ENCODE measurements at regions not wholly inside any gene's neighbourhood (a gene's known extent, or its start where the extent isn't known, plus 50 kb on each side); places are given as distances from the start of the nearest gene placed in this dataset.

- TF ChIP-seq POLR2AphosphoS5 (IDR thresholded peaks at IDR 0.05; ENCODE audit: insufficient read depth in 1 of 2, low read depth in 1 of 2) = no peak
- no peak for TF ChIP-seq POLR2A (IDR thresholded peaks at IDR 0.05)
- TF ChIP-seq CTCF (IDR thresholded peaks at IDR 0.05) = no peak
- Histone ChIP-seq H3K9me3 (no peaks in the 10 kb centered on the region), H3K27me3 (no peaks in the 10 kb centered on the region), H3K4me1 (no peaks in the 10 kb centered on the region), H3K36me3 (no peaks in the 10 kb centered on the region), H3K4me3 (no peak overlapping the region), H3K27ac (no peak overlapping the region)
- no peak for DNase-seq (ENCODE audit: extremely low spot score in 2 of 2)
- intact Hi-C loops (cut with DNase I) = no loop called here
Measured at GRCh38 chr6:28737750-28738395, 185.9 kb downstream of the TRIM27 start.

- H3K9me3 ChIP-seq = no peaks in the 10 kb centered on the region
- DNase-seq (ENCODE audit: extremely low spot score in 2 of 2) = no peak
- H3K4me1 ChIP-seq = no peaks in the 10 kb centered on the region
- TF ChIP-seq CTCF (IDR thresholded peaks at IDR 0.05) (no peak), POLR2A (IDR thresholded peaks at IDR 0.05) (no peak), POLR2AphosphoS5 (IDR thresholded peaks at IDR 0.05; ENCODE audit: insufficient read depth in 1 of 2, low read depth in 1 of 2) (no peak)
- no peak overlapping the region for H3K4me3 ChIP-seq
- intact Hi-C loops (cut with DNase I) = no loop called here
- H3K27me3 ChIP-seq = no peaks in the 10 kb centered on the region
- H3K36me3 ChIP-seq = no peaks in the 10 kb centered on the region
- no peak overlapping the region for H3K27ac ChIP-seq
Measured at GRCh38 chr6:28738396-28738765, 185.4 kb downstream of the TRIM27 start.

DNA sequence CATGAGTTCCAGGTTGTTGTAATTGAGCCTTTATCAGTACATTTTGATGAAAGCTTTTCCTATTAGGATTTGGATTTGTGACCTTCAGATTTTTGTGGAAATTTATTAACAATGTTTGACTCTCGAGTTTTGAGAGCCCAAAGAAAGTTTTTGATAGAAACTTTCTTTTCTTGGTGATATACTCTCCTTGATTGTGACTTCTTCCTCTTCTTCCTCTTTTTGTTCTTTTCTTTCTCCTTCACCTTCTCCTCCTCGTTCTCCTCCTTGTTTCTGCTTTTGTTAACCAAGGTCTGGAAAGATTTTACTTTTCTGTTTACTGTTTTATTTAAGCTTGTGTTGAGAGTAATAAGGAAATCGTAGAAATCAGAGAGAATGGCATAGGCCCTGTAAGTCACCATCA is 182.4 kb downstream of the TRIM27 start:
- Histone ChIP-seq H3K9me3 (no peaks in the 10 kb centered on the region), H3K27me3 (no peaks in the 10 kb centered on the region), H3K4me3 (no peak overlapping the region), H3K36me3 (no peaks in the 10 kb centered on the region), H3K27ac (no peak overlapping the region), H3K4me1 (no peaks in the 10 kb centered on the region)
- intact Hi-C loops (cut with DNase I) = no loop called here
- DNase-seq (ENCODE audit: extremely low spot score in 2 of 2) = no peak
- no peak for TF ChIP-seq CTCF (IDR thresholded peaks at IDR 0.05)
- TF ChIP-seq POLR2A (IDR thresholded peaks at IDR 0.05) = no peak
- TF ChIP-seq POLR2AphosphoS5 (IDR thresholded peaks at IDR 0.05; ENCODE audit: insufficient read depth in 1 of 2, low read depth in 1 of 2) = no peak

DNA sequence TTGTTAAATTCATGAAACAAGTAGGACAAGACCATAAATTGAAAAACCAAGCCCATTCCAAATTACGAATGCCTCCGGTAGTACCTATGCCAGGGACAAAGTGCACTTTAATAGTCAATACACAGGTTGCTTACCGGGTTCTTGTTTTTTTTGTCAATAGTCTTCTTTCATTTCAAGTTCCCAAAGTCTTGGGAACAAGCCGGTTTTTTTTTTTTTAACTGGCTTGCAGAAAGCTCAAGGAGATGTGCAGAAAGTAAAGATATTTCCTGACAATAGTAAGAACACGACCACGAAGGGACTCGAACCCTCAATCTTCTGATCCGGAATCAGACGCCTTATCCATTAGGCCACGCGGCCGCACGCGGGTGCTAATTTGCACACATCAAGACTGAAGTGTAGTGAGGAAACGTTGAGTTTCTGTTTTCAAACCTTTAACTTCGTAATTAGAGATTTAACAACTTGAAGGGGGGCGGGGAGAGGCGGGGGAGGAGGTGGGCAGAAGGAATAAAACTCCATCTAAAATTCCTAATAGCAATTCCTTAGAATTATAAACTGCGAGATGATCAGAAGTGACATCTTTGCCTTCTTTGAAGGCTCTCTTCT is 181.0 kb downstream of the TRIM27 start:
- H3K27ac ChIP-seq = no peak overlapping the region
- H3K4me1 ChIP-seq = no peaks in the 10 kb centered on the region
- TF ChIP-seq CTCF (IDR thresholded peaks at IDR 0.05) (no peak), POLR2AphosphoS5 (IDR thresholded peaks at IDR 0.05; ENCODE audit: insufficient read depth in 1 of 2, low read depth in 1 of 2) (no peak), POLR2A (IDR thresholded peaks at IDR 0.05) (no peak)
- H3K36me3 ChIP-seq = no peaks in the 10 kb centered on the region
- intact Hi-C loops (cut with DNase I) = no loop called here
- H3K9me3 ChIP-seq = no peaks in the 10 kb centered on the region
- no peak overlapping the region for H3K4me3 ChIP-seq
- H3K27me3 ChIP-seq = no peaks in the 10 kb centered on the region
- no peak for DNase-seq (ENCODE audit: extremely low spot score in 2 of 2)

DNA sequence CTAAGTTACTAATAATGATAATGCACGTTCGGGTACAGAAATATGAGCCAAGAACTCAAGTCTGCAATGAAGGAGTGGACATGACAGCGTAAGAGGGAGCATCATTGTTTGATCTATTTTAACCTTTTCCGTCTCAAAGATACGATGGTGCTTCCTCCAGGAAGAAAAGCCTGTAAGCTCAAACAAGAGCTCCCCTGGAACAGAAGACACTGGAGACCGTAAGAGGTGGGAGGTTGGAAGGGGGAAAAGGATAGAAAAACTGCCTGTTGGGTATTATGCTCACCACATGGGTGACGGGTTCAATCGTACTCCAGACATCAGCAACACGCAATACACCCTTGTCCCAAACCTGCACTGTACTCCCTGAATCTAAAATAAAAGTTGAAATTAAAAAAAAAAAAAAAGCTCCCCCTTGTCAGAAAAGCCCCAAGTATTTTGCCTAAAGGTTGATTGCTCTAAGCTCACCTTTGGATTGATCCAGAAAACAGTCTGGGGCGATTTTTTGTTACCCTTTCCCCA is 180.5 kb downstream of the TRIM27 start:
- no peak for DNase-seq (ENCODE audit: extremely low spot score in 2 of 2)
- no peaks in the 10 kb centered on the region for H3K4me1 ChIP-seq
- no peak overlapping the region for H3K4me3 ChIP-seq
- H3K9me3 ChIP-seq = no peaks in the 10 kb centered on the region
- H3K27ac ChIP-seq = no peak overlapping the region
- H3K27me3 ChIP-seq = no peaks in the 10 kb centered on the region
- TF ChIP-seq CTCF (IDR thresholded peaks at IDR 0.05) (no peak), POLR2A (IDR thresholded peaks at IDR 0.05) (no peak), POLR2AphosphoS5 (IDR thresholded peaks at IDR 0.05; ENCODE audit: insufficient read depth in 1 of 2, low read depth in 1 of 2) (no peak)
- H3K36me3 ChIP-seq = no peaks in the 10 kb centered on the region
- intact Hi-C loops (cut with DNase I) = no loop called here
